ENCODE measurements at regions not wholly inside any gene's neighbourhood (a gene's known extent, or its start where the extent isn't known, plus 50 kb on each side); places are given as distances from the start of the nearest gene placed in this dataset.

- Histone ChIP-seq H3K4me3 (no peak overlapping the region), H3K27ac (no peak overlapping the region), H3K9me3 (no peaks in the 10 kb centered on the region), H3K4me1 (no peaks in the 10 kb centered on the region), H3K27me3 (no peaks in the 10 kb centered on the region), H3K36me3 (no peaks in the 10 kb centered on the region)
- TF ChIP-seq POLR2A (IDR thresholded peaks at IDR 0.05): no peak
- TF ChIP-seq, protein P1, sequence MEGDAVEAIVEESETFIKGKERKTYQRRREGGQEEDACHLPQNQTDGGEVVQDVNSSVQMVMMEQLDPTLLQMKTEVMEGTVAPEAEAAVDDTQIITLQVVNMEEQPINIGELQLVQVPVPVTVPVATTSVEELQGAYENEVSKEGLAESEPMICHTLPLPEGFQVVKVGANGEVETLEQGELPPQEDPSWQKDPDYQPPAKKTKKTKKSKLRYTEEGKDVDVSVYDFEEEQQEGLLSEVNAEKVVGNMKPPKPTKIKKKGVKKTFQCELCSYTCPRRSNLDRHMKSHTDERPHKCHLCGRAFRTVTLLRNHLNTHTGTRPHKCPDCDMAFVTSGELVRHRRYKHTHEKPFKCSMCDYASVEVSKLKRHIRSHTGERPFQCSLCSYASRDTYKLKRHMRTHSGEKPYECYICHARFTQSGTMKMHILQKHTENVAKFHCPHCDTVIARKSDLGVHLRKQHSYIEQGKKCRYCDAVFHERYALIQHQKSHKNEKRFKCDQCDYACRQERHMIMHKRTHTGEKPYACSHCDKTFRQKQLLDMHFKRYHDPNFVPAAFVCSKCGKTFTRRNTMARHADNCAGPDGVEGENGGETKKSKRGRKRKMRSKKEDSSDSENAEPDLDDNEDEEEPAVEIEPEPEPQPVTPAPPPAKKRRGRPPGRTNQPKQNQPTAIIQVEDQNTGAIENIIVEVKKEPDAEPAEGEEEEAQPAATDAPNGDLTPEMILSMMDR (IDR thresholded peaks at IDR 0.05 in 4 of 5, conservative IDR thresholded peaks at IDR 0.05 in 1 of 5): no peak
- intact Hi-C loops (cut with DNase I; ENCODE audit: low total_unique reads): no loop called here
- in situ Hi-C loops (cut with MboI; ENCODE audit: low sequenced_read_pairs in 4 of 4): no loop called here
- ATAC-seq (no peak), DNase-seq (no peak)
Measured at GRCh38 chr4:14446904-14447303, 555.4 kb upstream of the CPEB2 start.

DNA sequence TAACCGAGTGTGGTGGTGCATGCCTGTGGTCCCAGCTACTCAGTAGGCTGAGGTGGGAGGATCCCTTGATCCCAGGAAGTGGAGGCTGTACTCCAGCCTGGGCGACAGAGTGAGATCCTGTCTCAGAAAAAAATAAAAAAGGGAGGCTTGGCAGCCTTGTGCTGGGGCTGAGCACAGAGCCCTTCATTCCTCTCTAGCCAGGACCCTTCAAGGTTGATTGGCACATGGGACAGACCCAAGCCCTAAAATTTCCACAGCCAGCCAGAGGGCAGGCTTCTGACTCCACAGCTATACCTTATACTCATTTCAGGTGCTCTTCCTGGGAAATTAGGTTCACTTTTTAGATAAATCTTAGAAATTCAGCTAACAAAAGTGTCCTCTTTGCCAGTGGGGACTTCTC is 553.0 kb upstream of the CPEB2 start:
- DNase-seq: no peak
- no peaks in the 10 kb centered on the region for H3K9me3 ChIP-seq
- in situ Hi-C loops (cut with MboI; ENCODE audit: low sequenced_read_pairs in 4 of 4) (no loop called here), intact Hi-C loops (cut with DNase I; ENCODE audit: low total_unique reads) (no loop called here)
- ATAC-seq: no peak
- TF ChIP-seq, protein P1 (IDR thresholded peaks at IDR 0.05 in 4 of 5, conservative IDR thresholded peaks at IDR 0.05 in 1 of 5): no peak
- TF ChIP-seq POLR2A (IDR thresholded peaks at IDR 0.05): no peak
- no peaks in the 10 kb centered on the region for H3K36me3 ChIP-seq
- no peaks in the 10 kb centered on the region for H3K4me1 ChIP-seq
- H3K27ac ChIP-seq: no peak overlapping the region
- H3K27me3 ChIP-seq: no peaks in the 10 kb centered on the region
- no peak overlapping the region for H3K4me3 ChIP-seq

DNA sequence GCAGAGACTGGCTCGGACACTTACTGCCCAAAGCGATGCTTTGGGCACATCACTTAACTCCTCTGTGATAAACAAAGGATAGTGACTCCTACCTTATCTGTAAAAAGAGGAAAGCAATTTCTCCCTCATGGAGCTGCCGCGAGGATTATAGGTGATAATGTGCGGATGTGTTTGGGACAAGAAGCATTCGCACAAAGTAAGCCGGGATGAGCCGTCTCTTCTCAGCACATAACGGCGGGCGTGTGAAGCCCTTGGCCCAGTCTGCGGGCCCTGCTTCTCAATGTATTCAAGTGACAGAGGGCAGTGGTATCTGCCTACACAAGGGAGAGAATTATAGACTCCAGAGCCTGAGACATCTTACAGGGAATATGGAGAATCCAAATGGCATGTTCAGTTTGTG is 550.3 kb upstream of the CPEB2 start:
- H3K27ac ChIP-seq: no peak overlapping the region
- no peak for ATAC-seq
- in situ Hi-C loops (cut with MboI; ENCODE audit: low sequenced_read_pairs in 4 of 4) (no loop called here), intact Hi-C loops (cut with DNase I; ENCODE audit: low total_unique reads) (no loop called here)
- TF ChIP-seq, protein P1 (IDR thresholded peaks at IDR 0.05 in 4 of 5, conservative IDR thresholded peaks at IDR 0.05 in 1 of 5): no peak
- TF ChIP-seq POLR2A (IDR thresholded peaks at IDR 0.05): no peak
- H3K4me1 ChIP-seq: no peaks in the 10 kb centered on the region
- H3K4me3 ChIP-seq: no peak overlapping the region
- no peaks in the 10 kb centered on the region for H3K27me3 ChIP-seq
- H3K9me3 ChIP-seq: no peaks in the 10 kb centered on the region
- no peak for DNase-seq
- H3K36me3 ChIP-seq: no peaks in the 10 kb centered on the region

DNA sequence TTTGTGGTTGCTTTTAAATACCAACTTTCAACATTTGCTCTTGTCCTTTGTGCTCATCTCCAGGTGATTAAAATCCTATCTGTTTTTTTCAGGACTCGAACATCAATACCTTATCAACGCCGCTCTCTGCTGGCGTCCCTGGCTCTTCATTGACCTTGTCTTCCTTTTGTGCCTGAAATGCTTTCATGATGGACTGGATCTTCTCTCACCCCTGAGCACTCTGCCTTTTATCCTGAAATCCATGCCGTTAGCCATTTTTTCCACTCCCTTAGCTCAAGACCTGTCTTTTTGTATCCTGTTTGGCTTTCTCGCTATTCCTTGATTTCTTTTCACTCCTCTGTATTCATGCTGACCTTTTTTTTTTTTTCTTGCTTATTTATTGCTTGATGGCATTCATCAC is 549.5 kb upstream of the CPEB2 start:
- TF ChIP-seq POLR2A (IDR thresholded peaks at IDR 0.05): no peak
- TF ChIP-seq, protein P1 (IDR thresholded peaks at IDR 0.05 in 4 of 5, conservative IDR thresholded peaks at IDR 0.05 in 1 of 5): no peak
- Histone ChIP-seq H3K36me3 (no peaks in the 10 kb centered on the region), H3K9me3 (no peaks in the 10 kb centered on the region), H3K27ac (no peak overlapping the region), H3K27me3 (no peaks in the 10 kb centered on the region), H3K4me1 (no peaks in the 10 kb centered on the region), H3K4me3 (no peak overlapping the region)
- DNase-seq (no peak), ATAC-seq (no peak)
- in situ Hi-C loops (cut with MboI; ENCODE audit: low sequenced_read_pairs in 4 of 4) (no loop called here), intact Hi-C loops (cut with DNase I; ENCODE audit: low total_unique reads) (no loop called here)

DNA sequence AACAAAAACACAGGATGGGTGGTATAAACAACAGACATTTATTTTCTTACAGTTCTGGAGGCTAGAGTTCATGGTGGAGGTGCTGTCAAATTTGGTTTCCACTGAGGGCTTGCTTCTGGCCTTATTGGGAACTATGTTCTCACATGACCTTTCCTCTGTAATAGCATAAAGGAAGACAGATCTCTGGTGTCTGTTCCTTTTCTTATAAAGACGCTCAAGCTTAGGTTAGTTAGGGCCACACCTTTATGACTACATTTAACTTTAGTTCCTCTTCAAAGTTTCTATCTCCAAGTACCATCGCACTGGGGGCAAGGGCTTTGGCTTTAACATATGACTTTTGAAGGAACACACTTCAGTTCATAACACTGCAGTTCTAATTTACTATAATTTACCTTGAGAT is 543.8 kb upstream of the CPEB2 start:
- H3K4me1 ChIP-seq: no peaks in the 10 kb centered on the region
- H3K36me3 ChIP-seq: no peaks in the 10 kb centered on the region
- no peaks in the 10 kb centered on the region for H3K9me3 ChIP-seq
- H3K27me3 ChIP-seq: no peaks in the 10 kb centered on the region
- no peak overlapping the region for H3K4me3 ChIP-seq
- ATAC-seq (no peak), DNase-seq (no peak)
- TF ChIP-seq, protein P1 (IDR thresholded peaks at IDR 0.05 in 4 of 5, conservative IDR thresholded peaks at IDR 0.05 in 1 of 5): no peak
- no peak for TF ChIP-seq POLR2A (IDR thresholded peaks at IDR 0.05)
- intact Hi-C loops (cut with DNase I; ENCODE audit: low total_unique reads): no loop called here
- no peak overlapping the region for H3K27ac ChIP-seq
- in situ Hi-C loops (cut with MboI; ENCODE audit: low sequenced_read_pairs in 4 of 4): no loop called here

All from gastrocnemius medialis (tissue), 4 donors.